ENCODE measurements at regions not wholly inside any gene's neighbourhood (a gene's known extent, or its start where the extent isn't known, plus 50 kb on each side); places are given as distances from the start of the nearest gene placed in this dataset.

- TF ChIP-seq ETV6 (CRISPR knock-in tag; conservative IDR thresholded peaks at IDR 0.05) = no peak
- TF ChIP-seq SP1 (IDR thresholded peaks at IDR 0.05) = no peak
- no peak for TF ChIP-seq SP1 (CRISPR knock-in tag; IDR thresholded peaks at IDR 0.05)
- TF ChIP-seq ARID2 (CRISPR knock-in tag; IDR thresholded peaks at IDR 0.05; ENCODE audit: borderline replicate concordance) = no peak
- no peak for TF ChIP-seq AGO1 (IDR thresholded peaks at IDR 0.05; ENCODE audit: low read depth, low read length, poor library complexity, severe bottlenecking)
- no peak for TF ChIP-seq BRCA1 (CRISPR knock-in tag; IDR thresholded peaks at IDR 0.05)
- no peak for TF ChIP-seq TFDP1 (CRISPR knock-in tag; IDR thresholded peaks at IDR 0.05; ENCODE audit: borderline replicate concordance)
- no peak for TF ChIP-seq ZNF546 (CRISPR knock-in tag; conservative IDR thresholded peaks at IDR 0.05)
- TF ChIP-seq FOXM1 (CRISPR knock-in tag; IDR thresholded peaks at IDR 0.05) = no peak
- no peak for TF ChIP-seq HNRNPLL (IDR thresholded peaks at IDR 0.05; ENCODE audit: low read depth, low read length, poor library complexity, severe bottlenecking)
- TF ChIP-seq ARNTL (CRISPR knock-in tag; IDR thresholded peaks at IDR 0.05) = no peak
- no peak for TF ChIP-seq ZBTB43 (CRISPR knock-in tag; conservative IDR thresholded peaks at IDR 0.05)
Measured at GRCh38 chr2:6523476-6523875, 342.2 kb downstream of the CMPK2 start (continued).

Data from HepG2 (cell line).